ENCODE measurements at regions not wholly inside any gene's neighbourhood (a gene's known extent, or its start where the extent isn't known, plus 50 kb on each side); places are given as distances from the start of the nearest gene placed in this dataset.

- Histone ChIP-seq H3K4me3 (replicated peaks; ENCODE audit: insufficient read depth, low read length) (no peak overlapping the region), H3K27me3 (ENCODE audit: insufficient read depth, poor library complexity, severe bottlenecking) (no peaks in the 10 kb centered on the region), H3K27ac (replicated peaks) (no peak overlapping the region)
- TF ChIP-seq REST (IDR thresholded peaks at IDR 0.05; ENCODE audit: insufficient replicate concordance, low read depth) (no peak), CTCF (IDR thresholded peaks at IDR 0.05; ENCODE audit: insufficient read depth, low read length) (no peak), SPI1 (IDR thresholded peaks at IDR 0.05; ENCODE audit: borderline replicate concordance, low read depth) (no peak), POLR2AphosphoS5 (IDR thresholded peaks at IDR 0.05; ENCODE audit: low read depth) (no peak), GABPA (IDR thresholded peaks at IDR 0.05; ENCODE audit: low read depth) (no peak)
- no peak for DNase-seq (ENCODE audit: low read depth in 1 of 2, low spot score in 1 of 2)
Measured at GRCh38 chr1:234704106-234704887, 94.3 kb upstream of the IRF2BP2 start.

GRCh38 chr1:234702342-234703000 lies 92.5 kb upstream of the IRF2BP2 start:
- no peak for DNase-seq (ENCODE audit: low read depth in 1 of 2, low spot score in 1 of 2)
- Histone ChIP-seq H3K27ac (replicated peaks) (no peak overlapping the region), H3K4me3 (replicated peaks; ENCODE audit: insufficient read depth, low read length) (no peak overlapping the region), H3K27me3 (ENCODE audit: insufficient read depth, poor library complexity, severe bottlenecking) (no peaks in the 10 kb centered on the region)
- no peak for TF ChIP-seq POLR2AphosphoS5 (IDR thresholded peaks at IDR 0.05; ENCODE audit: low read depth)
- TF ChIP-seq GABPA (IDR thresholded peaks at IDR 0.05; ENCODE audit: low read depth): no peak

GRCh38 chr1:234701737-234702341 lies 91.9 kb upstream of the IRF2BP2 start:
- Histone ChIP-seq H3K4me3 (replicated peaks; ENCODE audit: insufficient read depth, low read length) (no peak overlapping the region), H3K27me3 (ENCODE audit: insufficient read depth, poor library complexity, severe bottlenecking) (no peaks in the 10 kb centered on the region), H3K27ac (replicated peaks) (no peak overlapping the region)
- DNase-seq (ENCODE audit: low read depth in 1 of 2, low spot score in 1 of 2): no peak
- TF ChIP-seq CTCF (IDR thresholded peaks at IDR 0.05; ENCODE audit: insufficient read depth, low read length) (no peak), GABPA (IDR thresholded peaks at IDR 0.05; ENCODE audit: low read depth) (no peak), REST (IDR thresholded peaks at IDR 0.05; ENCODE audit: insufficient replicate concordance, low read depth) (no peak), SPI1 (IDR thresholded peaks at IDR 0.05; ENCODE audit: borderline replicate concordance, low read depth) (no peak), POLR2AphosphoS5 (IDR thresholded peaks at IDR 0.05; ENCODE audit: low read depth) (no peak)

Measured in HL-60 (cell line).